ENCODE measurements at regions not wholly inside any gene's neighbourhood (a gene's known extent, or its start where the extent isn't known, plus 50 kb on each side); places are given as distances from the start of the nearest gene placed in this dataset.

- TF ChIP-seq CTCF (conservative IDR thresholded peaks at IDR 0.05; ENCODE audit: low read depth), result no peak
- POLR2A ChIA-PET (ENCODE audit: low non-redundant PET), result no interaction called here
- H3K27ac ChIP-seq, result no peak overlapping the region
- CTCF ChIA-PET, result interaction anchor here (0.6 kb wide), 1 partner anchor 168 kb away, joined by 3 read pairs; no protein-coding TSS in a partner anchor
- DNase-seq (ENCODE audit: low spot score), result no peak
Measured at GRCh38 chr1:29567257-29567656, 330.9 kb downstream of the PTPRU start.

GRCh38 chr1:29565490-29565889 lies 329.2 kb downstream of the PTPRU start:
- no peak overlapping the region for H3K27ac ChIP-seq
- ChIA-PET CTCF (no interaction called here), POLR2A (ENCODE audit: low non-redundant PET) (no interaction called here)
- no peak for DNase-seq (ENCODE audit: low spot score)
- TF ChIP-seq CTCF (conservative IDR thresholded peaks at IDR 0.05; ENCODE audit: low read depth), result no peak

- ChIA-PET POLR2A (ENCODE audit: low non-redundant PET) (no interaction called here), CTCF (no interaction called here)
- no peak overlapping the region for H3K27ac ChIP-seq
- no peak for DNase-seq (ENCODE audit: low spot score)
- TF ChIP-seq CTCF (conservative IDR thresholded peaks at IDR 0.05; ENCODE audit: low read depth), result no peak
Measured at GRCh38 chr1:29563571-29563970, 327.2 kb downstream of the PTPRU start.

GRCh38 chr1:29563092-29563491 lies 326.8 kb downstream of the PTPRU start:
- no peak for DNase-seq (ENCODE audit: low spot score)
- H3K27ac ChIP-seq, result no peak overlapping the region
- no peak for TF ChIP-seq CTCF (conservative IDR thresholded peaks at IDR 0.05; ENCODE audit: low read depth)
- ChIA-PET POLR2A (ENCODE audit: low non-redundant PET) (no interaction called here), CTCF (no interaction called here)

- H3K27ac ChIP-seq, result no peak overlapping the region
- TF ChIP-seq CTCF (conservative IDR thresholded peaks at IDR 0.05; ENCODE audit: low read depth), result no peak
- CTCF ChIA-PET, result interaction anchor here (0.7 kb wide), 1 partner anchor 147 kb away, joined by 4 read pairs; no protein-coding TSS in a partner anchor
- DNase-seq (ENCODE audit: low spot score), result no peak
- POLR2A ChIA-PET (ENCODE audit: low non-redundant PET), result no interaction called here
Measured at GRCh38 chr1:29559056-29559455, 322.7 kb downstream of the PTPRU start.

GRCh38 chr1:29557701-29558600 lies 321.6 kb downstream of the PTPRU start:
- no peak for TF ChIP-seq CTCF (conservative IDR thresholded peaks at IDR 0.05; ENCODE audit: low read depth)
- DNase-seq (ENCODE audit: low spot score), result no peak
- ChIA-PET CTCF (interaction anchor here (0.6 kb wide), 1 partner anchor 643 kb away, joined by 8 read pairs; no protein-coding TSS in a partner anchor), POLR2A (ENCODE audit: low non-redundant PET) (no interaction called here)
- H3K27ac ChIP-seq, result no peak overlapping the region

All from RWPE1 (cell line).